ENCODE measurements at regions not wholly inside any gene's neighbourhood (a gene's known extent, or its start where the extent isn't known, plus 50 kb on each side); places are given as distances from the start of the nearest gene placed in this dataset.
A peak's percentile ranks its signal among the peaks of the same experiment; 100 is the strongest.

GRCh38 chr13:33526718-33527117 lies 241.2 kb upstream of the STARD13 start:
- Histone ChIP-seq H3K27ac (ENCODE audit: low read depth, low read length) (no peak overlapping the region), H4K20me1 (ENCODE audit: insufficient read depth, low read length) (no peaks in the 10 kb centered on the region), H3K4me3 (ENCODE audit: insufficient read depth, low read length) (no peak overlapping the region), H3K36me3 (ENCODE audit: insufficient read depth, low read length) (no peaks in the 10 kb centered on the region), H3K4me2 (ENCODE audit: insufficient read depth, low read length) (no peak overlapping the region), H2AFZ (ENCODE audit: low read length) (peak overlapping the region; percentile 38), H3K9me3 (ENCODE audit: low read depth, low read length) (no peaks in the 10 kb centered on the region), H3K27me3 (ENCODE audit: insufficient read depth, low read length) (no peaks in the 10 kb centered on the region), H3K79me2 (ENCODE audit: insufficient read depth, low read length) (no peaks in the 10 kb centered on the region), H3K4me1 (ENCODE audit: insufficient read depth, low read length) (peaks cover 22% of the 10 kb centered on the region)
- no peak for TF ChIP-seq CTCF (IDR thresholded peaks at IDR 0.05; ENCODE audit: extremely low read depth, low read depth, low read length)
- DNase-seq (ENCODE audit: insufficient read length, low spot score, missing footprints) = no peak

GRCh38 chr13:33528896-33529295 lies 243.3 kb upstream of the STARD13 start:
- Histone ChIP-seq H3K36me3 (ENCODE audit: insufficient read depth, low read length) (no peaks in the 10 kb centered on the region), H3K79me2 (ENCODE audit: insufficient read depth, low read length) (no peaks in the 10 kb centered on the region), H3K4me1 (ENCODE audit: insufficient read depth, low read length) (peaks cover 13% of the 10 kb centered on the region), H2AFZ (ENCODE audit: low read length) (peak overlapping the region; percentile 14), H3K27me3 (ENCODE audit: insufficient read depth, low read length) (no peaks in the 10 kb centered on the region), H3K9me3 (ENCODE audit: low read depth, low read length) (no peaks in the 10 kb centered on the region), H3K27ac (ENCODE audit: low read depth, low read length) (no peak overlapping the region), H3K4me2 (ENCODE audit: insufficient read depth, low read length) (no peak overlapping the region), H4K20me1 (ENCODE audit: insufficient read depth, low read length) (no peaks in the 10 kb centered on the region), H3K4me3 (ENCODE audit: insufficient read depth, low read length) (no peak overlapping the region)
- no peak for DNase-seq (ENCODE audit: insufficient read length, low spot score, missing footprints)
- TF ChIP-seq CTCF (IDR thresholded peaks at IDR 0.05; ENCODE audit: extremely low read depth, low read depth, low read length) = no peak

GRCh38 chr13:33531484-33531883 lies 245.9 kb upstream of the STARD13 start:
- H2AFZ ChIP-seq (ENCODE audit: low read length) = no peak overlapping the region

GRCh38 chr13:33535061-33535460 lies 249.5 kb upstream of the STARD13 start:
- TF ChIP-seq CTCF (IDR thresholded peaks at IDR 0.05; ENCODE audit: extremely low read depth, low read depth, low read length) = no peak
- Histone ChIP-seq H3K27ac (ENCODE audit: low read depth, low read length) (no peak overlapping the region), H3K27me3 (ENCODE audit: insufficient read depth, low read length) (no peaks in the 10 kb centered on the region), H3K4me2 (ENCODE audit: insufficient read depth, low read length) (no peak overlapping the region), H3K4me3 (ENCODE audit: insufficient read depth, low read length) (no peak overlapping the region), H3K36me3 (ENCODE audit: insufficient read depth, low read length) (no peaks in the 10 kb centered on the region), H3K4me1 (ENCODE audit: insufficient read depth, low read length) (peaks cover 18% of the 10 kb centered on the region), H2AFZ (ENCODE audit: low read length) (peak overlapping the region; percentile 29), H3K79me2 (ENCODE audit: insufficient read depth, low read length) (no peaks in the 10 kb centered on the region), H4K20me1 (ENCODE audit: insufficient read depth, low read length) (no peaks in the 10 kb centered on the region), H3K9me3 (ENCODE audit: low read depth, low read length) (no peaks in the 10 kb centered on the region)
- no peak for DNase-seq (ENCODE audit: insufficient read length, low spot score, missing footprints)

More at GRCh38 chr13:33531484-33531883, 245.9 kb upstream of the STARD13 start:
- no peak for DNase-seq (ENCODE audit: insufficient read length, low spot score, missing footprints)
- Histone ChIP-seq H3K27me3 (ENCODE audit: insufficient read depth, low read length) (no peaks in the 10 kb centered on the region), H3K4me2 (ENCODE audit: insufficient read depth, low read length) (no peak overlapping the region), H3K9me3 (ENCODE audit: low read depth, low read length) (no peaks in the 10 kb centered on the region), H3K4me3 (ENCODE audit: insufficient read depth, low read length) (no peak overlapping the region), H4K20me1 (ENCODE audit: insufficient read depth, low read length) (no peaks in the 10 kb centered on the region), H3K4me1 (ENCODE audit: insufficient read depth, low read length) (peaks cover 1% of the 10 kb centered on the region), H3K79me2 (ENCODE audit: insufficient read depth, low read length) (no peaks in the 10 kb centered on the region), H3K36me3 (ENCODE audit: insufficient read depth, low read length) (no peaks in the 10 kb centered on the region), H3K27ac (ENCODE audit: low read depth, low read length) (no peak overlapping the region)
- no peak for TF ChIP-seq CTCF (IDR thresholded peaks at IDR 0.05; ENCODE audit: extremely low read depth, low read depth, low read length)

Measured in osteoblast (primary cell).